GM19043 (cell line): ENCODE measurements at regions not wholly inside any gene's neighbourhood (a gene's known extent, or its start where the extent isn't known, plus 50 kb on each side); places are given as distances from the start of the nearest gene placed in this dataset.
"Not testable (repeated sequence)": the region's sequence is repeated elsewhere in the genome, so short reads cannot be mapped to it uniquely, and the experiment has no call there.

Experiments used
- ATAC-seq: cut with Tn5 transposase; IDR thresholded peaks from one replicate; pipeline ENCODE4 v1.9.1; 2021; ENCODE audit warnings: low read depth; ENCODE audit not compliant: unreplicated experiment

- no peak for ATAC-seq
Observed at GRCh38 chr2:2738276-2738675, 407.2 kb upstream of the MYT1L start.

DNA sequence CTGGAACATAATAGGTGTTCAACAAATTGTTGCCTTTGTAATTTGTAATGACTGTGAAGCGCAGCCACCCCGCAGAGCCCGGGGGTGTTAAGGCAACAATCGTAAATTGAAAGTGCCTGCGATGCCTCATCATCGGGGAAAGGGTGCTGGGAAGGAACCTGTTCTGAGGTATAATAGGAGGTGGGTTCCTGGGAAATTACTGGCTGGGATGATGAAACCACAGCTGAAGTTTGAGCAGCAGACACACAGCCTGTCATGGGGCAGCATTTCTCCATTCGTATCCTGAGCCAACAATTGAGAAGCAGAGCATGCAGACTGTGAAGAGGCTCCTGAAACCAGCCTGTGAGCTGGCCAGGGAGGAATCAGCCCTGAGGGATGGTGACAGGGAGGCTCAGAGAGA, 404.0 kb upstream of the MYT1L start:
- no peak for ATAC-seq

GRCh38 chr2:2734308-2734707, 403.2 kb upstream of the MYT1L start:
- ATAC-seq, result no peak

DNA sequence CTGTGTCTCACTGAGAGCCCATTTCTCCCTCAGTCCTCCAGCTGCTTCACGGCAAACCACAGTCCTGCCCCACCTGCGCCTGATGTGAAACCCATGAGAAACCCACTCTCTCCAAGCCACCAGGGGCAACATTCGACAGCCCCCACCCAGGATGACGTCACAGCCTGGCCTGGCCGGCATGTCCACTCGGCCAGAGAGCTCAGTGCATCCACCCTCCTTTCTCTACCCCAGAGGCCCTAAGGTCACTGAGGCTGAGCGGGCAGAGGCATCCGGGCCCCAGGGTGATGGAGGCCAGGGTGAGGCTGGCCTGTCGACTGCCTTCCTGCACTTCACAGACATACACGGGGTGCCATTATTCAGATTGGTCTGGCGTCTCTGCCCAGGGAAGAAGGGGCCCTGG, 402.7 kb upstream of the MYT1L start:
- ATAC-seq, result no peak

DNA sequence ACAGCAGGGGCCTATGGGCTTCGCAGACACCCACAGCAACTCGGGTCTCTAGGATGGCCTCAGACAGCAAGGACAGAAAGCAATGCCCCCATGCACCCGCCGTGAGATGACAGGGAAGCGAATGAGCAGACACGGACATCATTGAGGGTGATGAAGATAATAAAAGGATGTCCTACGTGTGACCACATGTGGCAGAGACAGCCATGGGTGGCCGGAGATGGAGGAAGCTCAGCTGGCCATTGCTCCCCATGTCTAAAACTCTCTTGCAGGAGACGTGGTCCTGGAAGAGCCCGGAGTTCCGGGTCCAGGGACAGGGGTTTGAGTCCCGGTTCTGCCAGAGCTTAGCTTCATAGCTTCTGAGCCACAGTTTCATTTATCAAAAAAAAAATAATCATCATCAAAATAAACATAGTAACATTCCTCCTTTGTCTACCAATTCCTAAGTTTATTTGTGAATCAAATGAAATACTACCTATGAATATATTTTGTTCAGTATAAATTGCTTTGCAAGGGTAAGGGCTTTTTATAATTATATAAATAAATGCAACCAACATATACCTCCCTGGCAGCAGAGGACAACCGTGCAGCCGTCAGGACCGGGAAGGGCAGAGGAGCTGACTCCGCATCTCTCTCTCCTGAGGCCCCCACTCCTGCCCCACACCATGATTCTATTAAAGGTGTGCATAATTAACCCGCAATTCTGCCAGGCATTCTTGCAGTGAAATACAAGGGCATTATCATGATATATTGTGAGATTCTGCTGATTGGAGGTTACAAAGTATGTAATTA, 401.4 kb upstream of the MYT1L start:
- no peak for ATAC-seq

- ATAC-seq, result no peak
Observed at GRCh38 chr2:2731816-2732284, 400.8 kb upstream of the MYT1L start.

DNA sequence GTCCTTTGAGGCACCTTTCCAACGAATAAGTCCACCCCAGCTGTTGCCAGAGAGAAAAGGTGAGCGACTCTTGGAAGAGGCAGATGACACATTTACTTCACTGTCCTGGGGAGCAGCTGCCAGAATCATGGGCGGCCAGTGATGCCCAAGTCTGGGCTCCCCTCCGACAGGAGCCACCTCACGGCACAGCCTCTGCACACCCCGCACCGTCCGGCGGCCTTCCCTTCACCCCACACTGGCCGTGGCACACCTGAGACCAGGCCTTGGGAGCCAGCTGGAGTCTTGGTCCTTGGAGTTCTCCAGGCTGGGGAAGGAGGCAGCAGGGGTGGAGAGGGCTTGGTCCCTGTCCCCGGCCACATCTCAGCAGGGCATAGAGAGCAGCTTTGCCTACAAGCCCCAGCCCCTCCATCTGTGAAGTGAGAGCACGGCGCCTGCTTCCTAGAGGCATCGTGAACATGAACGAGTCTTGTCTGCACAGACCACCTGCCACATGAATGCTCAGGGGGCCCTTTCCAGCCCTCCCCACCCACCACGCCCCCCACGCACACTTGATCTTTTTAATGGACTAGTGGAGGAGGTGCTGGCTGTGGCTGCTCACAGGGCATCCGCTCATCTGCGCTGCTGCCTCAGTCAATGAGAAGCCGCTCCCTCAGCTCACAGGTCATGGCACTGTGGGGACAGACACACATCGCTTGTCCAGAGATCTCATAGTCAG, 400.2 kb upstream of the MYT1L start:
- no peak for ATAC-seq

GRCh38 chr2:2730301-2730833, 399.3 kb upstream of the MYT1L start:
- no peak for ATAC-seq

DNA sequence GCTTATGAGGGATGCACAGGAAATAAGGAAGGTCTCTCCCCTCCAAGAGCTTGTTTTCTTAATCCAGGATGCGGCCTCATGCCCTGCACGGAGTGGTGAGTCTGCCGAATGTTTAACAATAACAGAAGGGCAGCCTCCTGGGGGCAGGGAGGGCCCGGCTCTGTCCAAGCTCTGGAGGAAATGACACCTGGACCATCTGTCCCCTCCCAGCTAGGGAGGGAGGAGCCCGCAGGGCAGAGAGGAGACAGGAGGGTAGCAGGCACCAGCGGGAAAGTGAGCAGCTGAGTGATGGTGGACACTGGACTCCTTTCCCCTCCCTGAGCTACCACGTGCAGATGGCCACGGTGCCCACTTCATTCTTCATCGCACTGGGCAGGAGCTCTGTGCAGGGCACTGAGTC, 398.2 kb upstream of the MYT1L start:
- ATAC-seq, result no peak

DNA sequence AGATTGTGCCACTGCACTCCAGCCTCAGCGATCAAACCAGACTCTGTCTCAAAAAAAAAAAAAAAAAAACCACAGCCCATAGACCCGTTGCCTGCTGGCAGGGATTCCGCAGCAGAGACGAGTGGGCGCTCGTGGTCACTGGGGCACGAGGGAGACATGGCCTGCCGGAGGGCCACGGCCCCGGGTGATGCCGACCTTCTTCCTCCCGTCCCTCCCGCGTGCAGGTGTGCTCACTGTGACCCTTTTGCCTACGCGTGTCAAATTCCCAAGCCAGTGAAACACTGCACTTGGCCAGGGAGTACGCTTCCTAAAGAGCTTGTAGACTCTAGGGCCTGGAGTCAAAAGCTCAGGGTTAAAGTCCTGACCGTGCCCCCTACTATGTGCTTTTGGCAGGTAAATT, 397.6 kb upstream of the MYT1L start:
- no peak for ATAC-seq

DNA sequence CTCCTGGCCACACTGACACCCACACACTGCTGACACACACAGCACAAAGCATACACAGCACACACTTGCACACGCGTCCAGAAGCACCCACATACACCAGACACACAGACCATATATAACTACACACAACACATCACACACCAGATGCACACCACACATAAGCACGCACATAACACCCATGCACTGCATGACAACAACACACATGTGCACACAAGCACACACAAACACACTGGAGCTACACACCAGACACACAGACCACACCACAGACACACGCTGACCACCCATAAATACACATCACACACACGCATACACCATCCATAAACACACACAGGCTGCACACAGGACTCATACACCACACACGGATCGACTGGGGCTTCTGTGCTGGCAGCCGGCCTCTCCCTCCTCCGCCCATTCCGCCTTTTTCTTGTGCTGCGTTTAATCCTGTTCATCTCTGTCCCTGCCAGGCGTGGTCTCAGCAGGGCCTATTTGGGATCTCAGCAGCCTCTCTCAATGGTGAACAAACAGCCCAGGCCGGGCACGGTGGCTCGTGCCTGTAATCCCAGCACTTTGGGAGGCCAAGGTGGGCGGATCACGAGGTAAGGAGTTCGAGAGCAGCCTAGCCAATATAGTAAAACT, 396.9 kb upstream of the MYT1L start:
- ATAC-seq, result no peak

- no peak for ATAC-seq
Observed at GRCh38 chr2:2726163-2726562, 395.1 kb upstream of the MYT1L start.

- no peak for ATAC-seq
Observed at GRCh38 chr2:2723064-2723463, 392.0 kb upstream of the MYT1L start.

GRCh38 chr2:2721296-2721835, 390.3 kb upstream of the MYT1L start:
- ATAC-seq, result no peak

DNA sequence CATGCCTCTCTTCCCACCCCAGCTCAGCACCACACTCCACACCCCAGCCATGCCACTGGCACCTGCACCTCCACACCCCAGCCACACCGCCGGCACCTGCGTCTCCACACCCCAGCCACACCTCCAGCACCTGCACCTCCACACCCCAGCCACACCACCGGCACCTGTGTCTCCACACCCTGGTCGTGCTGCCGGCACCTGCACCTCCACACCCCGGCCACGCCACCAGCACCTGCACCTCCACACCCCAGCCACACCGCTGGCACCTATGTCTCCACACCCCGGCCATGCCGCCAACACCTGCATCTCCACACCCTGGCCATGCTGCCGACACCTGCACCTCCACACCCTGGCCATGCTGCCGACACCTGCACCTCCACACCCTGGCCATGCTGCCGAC, 389.7 kb upstream of the MYT1L start:
- ATAC-seq, result not testable (repeated sequence)

DNA sequence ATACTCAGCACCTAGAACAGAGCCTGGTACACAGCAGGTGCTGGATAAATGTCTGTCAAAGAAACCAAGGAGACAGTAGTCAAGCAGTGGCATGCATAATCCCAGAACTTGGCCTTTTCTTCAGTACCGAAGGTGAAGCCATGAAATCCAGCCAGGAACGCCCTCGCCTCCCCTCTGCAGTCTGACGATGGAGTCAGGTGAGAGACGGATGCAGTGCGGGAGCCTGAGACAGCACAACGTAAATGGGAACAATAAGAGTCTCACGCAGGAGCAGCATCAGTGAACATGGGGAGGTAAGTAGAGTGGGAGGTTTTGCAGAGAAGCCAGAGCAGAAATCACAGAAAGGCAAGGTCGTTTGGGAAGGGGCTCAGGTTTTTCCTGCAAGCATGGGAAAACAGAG, 389.3 kb upstream of the MYT1L start:
- ATAC-seq, result no peak

DNA sequence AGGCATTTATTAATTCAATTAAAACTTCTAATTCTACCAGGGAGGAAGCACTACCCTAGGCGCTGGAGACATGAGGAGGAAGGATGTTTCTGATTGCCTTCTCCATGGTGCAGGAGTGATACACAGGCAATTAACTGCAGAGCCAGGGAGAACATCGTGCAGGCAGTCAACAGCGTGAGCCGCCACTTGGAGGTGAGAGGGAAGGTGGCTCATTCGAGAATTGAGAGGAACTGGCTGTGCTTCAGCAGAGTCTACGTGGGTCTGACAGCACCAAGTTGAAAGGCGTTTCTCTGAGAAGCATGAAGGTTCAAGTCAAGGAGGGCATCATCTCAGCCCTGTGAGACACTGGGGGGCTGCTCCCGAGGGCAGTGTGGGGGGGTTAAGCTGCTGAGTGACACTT, 388.7 kb upstream of the MYT1L start:
- ATAC-seq, result no peak

- ATAC-seq, result no peak
Observed at GRCh38 chr2:2719015-2719414, 387.9 kb upstream of the MYT1L start.

GRCh38 chr2:2717406-2717805, 386.3 kb upstream of the MYT1L start:
- no peak for ATAC-seq

- no peak for ATAC-seq
Observed at GRCh38 chr2:2716771-2717170, 385.7 kb upstream of the MYT1L start.
